ENCODE measurements at regions not wholly inside any gene's neighbourhood (a gene's known extent, or its start where the extent isn't known, plus 50 kb on each side); places are given as distances from the start of the nearest gene placed in this dataset.

- no peak for TF ChIP-seq USF2 (IDR thresholded peaks at IDR 0.05; ENCODE audit: low read depth, low read length)
- no peak for TF ChIP-seq CTCF (conservative IDR thresholded peaks at IDR 0.05; ENCODE audit: low read depth, low read length)
- TF ChIP-seq MAZ (IDR thresholded peaks at IDR 0.05; ENCODE audit: borderline replicate concordance, low read depth, low read length): no peak
- TF ChIP-seq RAD21 (IDR thresholded peaks at IDR 0.05; ENCODE audit: low read length): no peak
- no peak for TF ChIP-seq POLR2A (IDR thresholded peaks at IDR 0.05; ENCODE audit: low read depth, low read length)
- TF ChIP-seq CEBPB (IDR thresholded peaks at IDR 0.05; ENCODE audit: low read depth, low read length): no peak
- no peak for TF ChIP-seq MXI1 (IDR thresholded peaks at IDR 0.05; ENCODE audit: borderline replicate concordance, low read depth, low read length)
- TF ChIP-seq RCOR1 (IDR thresholded peaks at IDR 0.05; ENCODE audit: insufficient replicate concordance, low read length): no peak
- TF ChIP-seq ELK1 (IDR thresholded peaks at IDR 0.05; ENCODE audit: borderline replicate concordance, low read depth, low read length): no peak
- TF ChIP-seq SMC3 (IDR thresholded peaks at IDR 0.05; ENCODE audit: low read depth, low read length): no peak
These were observed 130.4 kb upstream of the PRLR start for GRCh38 chr5:35360671-35361070.

All from IMR-90 (cell line).